ENCODE measurements at regions not wholly inside any gene's neighbourhood (a gene's known extent, or its start where the extent isn't known, plus 50 kb on each side); places are given as distances from the start of the nearest gene placed in this dataset.

- DNase-seq = no peak
Measured at GRCh38 chr5:155211764-155212163, 198.2 kb downstream of the KIF4B start.

GRCh38 chr5:155222393-155222792, 208.8 kb downstream of the KIF4B start:
- no peak for DNase-seq

DNA sequence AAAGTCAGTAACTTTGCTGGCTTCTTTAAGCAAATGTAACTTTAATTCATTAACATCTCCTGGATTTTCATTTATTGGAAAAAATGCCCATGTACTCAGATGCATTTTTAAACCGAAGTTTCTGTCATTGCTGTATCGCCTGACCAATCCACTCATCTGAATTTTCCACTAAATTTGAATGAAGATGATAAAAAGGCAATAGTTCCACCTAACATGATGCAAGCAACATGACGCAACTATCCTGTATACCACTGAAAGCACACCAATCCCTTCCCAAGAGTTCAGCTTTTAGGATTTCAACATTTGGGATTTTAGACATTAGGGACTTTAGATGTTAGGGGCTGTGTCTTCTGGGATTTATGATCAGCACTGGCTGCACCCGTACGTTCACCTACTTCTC, 215.6 kb downstream of the KIF4B start:
- DNase-seq = no peak

DNA sequence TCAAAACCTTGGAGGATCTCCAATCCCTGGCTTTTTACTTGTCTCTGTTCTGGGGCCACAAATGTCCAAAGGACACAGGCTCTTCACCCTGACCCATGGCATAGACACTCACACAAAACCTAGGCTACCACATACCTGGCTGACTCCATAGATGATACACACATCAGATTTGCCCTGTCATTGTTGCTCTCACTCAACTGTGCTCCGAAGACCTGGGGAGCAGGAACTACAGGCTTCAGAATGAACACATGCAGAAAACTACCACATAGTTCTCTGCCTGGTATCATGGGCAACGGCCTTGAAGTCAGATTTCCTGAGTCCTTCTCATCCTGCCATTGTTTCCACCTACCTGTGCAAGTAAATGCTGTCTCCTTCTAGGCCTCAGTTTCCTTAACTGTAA, 226.2 kb downstream of the KIF4B start:
- no peak for DNase-seq

DNA sequence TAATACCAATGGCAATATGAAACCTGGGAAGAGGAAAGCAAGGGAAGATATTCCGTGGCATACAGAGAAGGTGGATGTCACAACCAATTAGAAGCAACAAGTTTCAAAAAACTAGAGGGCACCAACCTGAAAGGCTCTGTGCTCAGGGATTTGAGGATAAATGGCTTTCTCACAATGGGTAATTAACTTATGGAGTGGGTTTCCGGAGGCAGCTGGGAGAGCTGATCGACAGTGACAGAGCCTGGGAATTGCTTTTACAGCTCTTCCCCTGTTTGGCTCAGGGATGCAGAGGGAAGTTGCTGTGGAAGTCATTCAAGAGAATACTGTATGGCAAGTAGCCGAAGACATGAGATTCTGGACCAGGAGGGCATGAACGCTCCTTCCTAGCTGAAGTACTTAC, 237.0 kb downstream of the KIF4B start:
- no peak for DNase-seq

GRCh38 chr5:155252025-155252424, 238.5 kb downstream of the KIF4B start:
- DNase-seq = no peak

GRCh38 chr5:155252717-155253116, 239.2 kb downstream of the KIF4B start:
- DNase-seq = no peak

GRCh38 chr5:155254399-155254798, 240.8 kb downstream of the KIF4B start:
- no peak for DNase-seq

DNA sequence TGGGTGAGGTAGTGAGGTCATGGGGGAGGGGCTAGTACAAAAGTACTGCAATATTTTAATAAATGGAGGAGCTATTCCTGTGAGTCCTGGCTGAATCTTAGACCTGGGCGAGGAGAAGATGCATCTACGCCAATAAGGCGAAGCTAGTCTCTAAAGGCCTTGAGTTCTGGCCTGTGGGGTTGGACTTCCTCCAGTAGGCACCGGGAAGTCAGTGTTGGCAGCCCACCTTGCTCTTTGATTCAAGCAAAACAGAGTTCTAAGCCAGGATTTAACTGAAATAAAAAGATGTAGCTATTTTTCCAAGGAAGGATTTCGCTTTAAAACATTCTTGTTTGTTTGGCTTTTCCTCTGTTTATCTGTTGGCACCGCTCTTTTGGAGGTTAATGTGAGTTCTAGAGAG, 244.6 kb downstream of the KIF4B start:
- no peak for DNase-seq

GRCh38 chr5:155259648-155260047, 246.1 kb downstream of the KIF4B start:
- no peak for DNase-seq

GRCh38 chr5:155260798-155261197, 247.2 kb downstream of the KIF4B start:
- no peak for DNase-seq

- no peak for DNase-seq
Measured at GRCh38 chr5:155263381-155263780, 249.8 kb downstream of the KIF4B start.

- no peak for DNase-seq
Measured at GRCh38 chr5:155264809-155265208, 251.3 kb downstream of the KIF4B start.

DNA sequence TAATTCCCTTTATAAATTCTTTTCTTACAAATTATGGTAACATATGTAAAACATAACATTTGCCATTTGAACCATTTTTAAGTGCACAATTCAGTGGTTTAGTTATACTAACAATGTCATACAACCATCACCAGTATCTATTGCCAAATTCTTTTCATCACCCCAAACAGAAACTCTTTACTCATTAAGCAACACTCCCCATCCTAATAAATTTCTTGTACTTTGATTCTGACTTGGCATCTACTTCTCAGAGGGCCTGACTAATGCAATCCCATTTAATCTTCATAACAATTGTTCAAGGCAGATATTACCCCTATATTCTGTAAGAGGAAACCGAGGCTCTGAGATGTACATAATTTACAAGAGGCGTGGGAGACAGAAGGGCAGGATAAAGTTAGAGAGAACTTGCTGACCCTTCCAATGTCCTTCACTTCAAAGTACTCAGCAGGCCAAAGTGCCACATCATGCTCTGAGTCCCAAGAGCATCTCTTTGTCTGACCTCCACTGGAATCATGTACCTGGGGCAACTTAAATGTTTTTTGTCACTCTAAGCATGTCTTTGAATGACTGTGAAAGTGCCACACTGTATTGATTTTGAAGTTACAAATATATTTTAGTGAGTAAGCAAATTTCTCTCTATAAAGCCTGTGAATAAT, 255.3 kb downstream of the KIF4B start:
- no peak for DNase-seq

GRCh38 chr5:155270725-155271124, 257.2 kb downstream of the KIF4B start:
- no peak for DNase-seq

DNA sequence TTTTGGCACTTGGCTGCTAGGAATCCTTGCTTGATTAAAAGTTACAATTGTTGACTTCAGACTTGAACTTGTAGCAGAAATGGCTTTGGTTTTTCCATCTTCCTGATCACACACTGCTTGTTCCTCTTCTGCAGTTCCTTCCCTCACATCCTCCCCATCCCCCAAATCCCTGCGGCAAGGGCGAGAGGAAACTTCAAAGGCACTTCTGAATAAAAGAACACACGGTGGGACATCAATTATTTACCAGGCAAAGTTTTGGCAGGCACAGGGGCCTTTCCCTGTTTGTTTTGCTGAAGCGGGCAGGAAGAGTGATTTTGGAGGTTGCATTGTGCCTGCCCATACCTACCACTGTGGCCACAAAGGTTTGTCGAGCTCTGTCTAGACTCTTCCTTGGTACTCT, 260.9 kb downstream of the KIF4B start:
- no peak for DNase-seq

- DNase-seq = no peak
Measured at GRCh38 chr5:155275222-155275621, 261.7 kb downstream of the KIF4B start.

- no peak for DNase-seq
Measured at GRCh38 chr5:155276231-155276630, 262.7 kb downstream of the KIF4B start.

GRCh38 chr5:155278532-155278931, 265.0 kb downstream of the KIF4B start:
- DNase-seq = no peak

GRCh38 chr5:155282503-155283107, 269.1 kb downstream of the KIF4B start:
- DNase-seq = no peak

DNA sequence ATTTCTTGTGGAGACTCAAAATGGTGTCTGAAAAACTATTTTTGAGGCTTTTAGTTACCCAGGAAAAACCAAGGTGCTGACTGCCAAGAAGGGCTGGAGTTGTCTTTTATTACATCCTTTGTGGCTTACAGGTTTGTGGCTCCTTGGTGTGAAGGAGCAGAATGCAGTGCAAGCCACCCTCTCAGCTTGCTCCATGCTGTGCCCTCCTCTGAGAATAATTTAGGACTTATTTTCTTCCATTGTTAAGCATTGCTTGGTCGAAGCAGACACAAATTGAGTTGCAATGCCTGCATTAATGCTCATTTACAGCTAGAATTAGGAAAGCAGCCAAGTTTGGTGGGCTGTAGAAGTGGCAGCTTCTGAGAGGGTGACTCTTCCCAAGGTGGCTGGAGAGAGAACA, 272.2 kb downstream of the KIF4B start:
- no peak for DNase-seq

GRCh38 chr5:155290937-155291336, 277.4 kb downstream of the KIF4B start:
- no peak for DNase-seq

GRCh38 chr5:155293605-155294178, 280.1 kb downstream of the KIF4B start:
- DNase-seq = no peak

GRCh38 chr5:155295111-155295510, 281.6 kb downstream of the KIF4B start:
- no peak for DNase-seq
